Smooth muscle cell (in vitro differentiated cells): ENCODE measurements at regions not wholly inside any gene's neighbourhood (a gene's known extent, or its start where the extent isn't known, plus 50 kb on each side); places are given as distances from the start of the nearest gene placed in this dataset.

ENCODE experiments used
- DNase-seq: peaks from one replicate; lab custom pipeline; 2025; ENCODE audit not compliant: unreplicated experiment; lab: John Stamatoyannopoulos, UW
- H2AFZ ChIP-seq: fragments of 200-600 bp; sonication (generic); 2 replicates; pipeline ENCODE4 v1.6.0; 2016; ENCODE audit warnings: antibody characterized with exemption, low read depth, mild to moderate bottlenecking
- H3F3A ChIP-seq: fragments of 200-600 bp; sonication (generic); 2 replicates; pipeline ENCODE4 v1.6.0; 2017; ENCODE audit warnings: antibody characterized with exemption, low read depth
- H3K27ac ChIP-seq: fragments of 200-600 bp; sonication (generic); 2 replicates; pipeline ENCODE4 v1.5.1; 2016; ENCODE audit warnings: low read depth, mild to moderate bottlenecking
- H3K27me3 ChIP-seq: fragments of 200-600 bp; sonication (generic); 2 replicates; pipeline ENCODE4 v1.6.1; 2016; ENCODE audit warnings: low read depth, mild to moderate bottlenecking
- H3K36me3 ChIP-seq: fragments of 200-600 bp; sonication (generic); 2 replicates; pipeline ENCODE4 v1.5.1; 2016; ENCODE audit warnings: low read depth
- H3K4me1 ChIP-seq: fragments of 200-600 bp; sonication (generic); 2 replicates; pipeline ENCODE4 v1.5.1; 2016; ENCODE audit warnings: low read depth
- H3K4me2 ChIP-seq: fragments of 200-600 bp; sonication (generic); 2 replicates; pipeline ENCODE4 v1.6.0; 2016; ENCODE audit warnings: mild to moderate bottlenecking
- H3K4me3 ChIP-seq: fragments of 200-600 bp; sonication (generic); 2 replicates; pipeline ENCODE4 v1.5.1; 2016; ENCODE audit warnings: mild to moderate bottlenecking
- H3K79me2 ChIP-seq: fragments of 200-600 bp; sonication (generic); 2 replicates; pipeline ENCODE4 v1.6.0; 2016; ENCODE audit warnings: low read depth, mild to moderate bottlenecking
- H3K9ac ChIP-seq: fragments of 200-600 bp; sonication (generic); 2 replicates; pipeline ENCODE4 v1.6.0; 2016; ENCODE audit warnings: low read depth
- H3K9me3 ChIP-seq: fragments of 200-600 bp; sonication (generic); replicated peaks from 2 replicates; pipeline ENCODE4 v1.5.1; 2016; ENCODE audit warnings: low read depth
- H4K20me1 ChIP-seq: fragments of 200-600 bp; sonication (generic); 2 replicates; pipeline ENCODE4 v1.6.0; 2016; ENCODE audit warnings: low read depth
- CTCF ChIP-seq: fragments of 200-600 bp; sonication (generic); IDR thresholded peaks from 2 replicates; pipeline ENCODE4 v1.5.1; 2017; ENCODE audit warnings: borderline replicate concordance, mild to moderate bottlenecking, antibody characterized with exemption; ENCODE audit not compliant: insufficient read depth, poor library complexity, severe bottlenecking
- WGBS: methylation state at CpG from one replicate; pipeline ENCODE4 v1.1.7; 2016; ENCODE audit warnings: low lambda C conversion rate; 5-methylcytosine and 5-hydroxymethylcytosine counted together

- DNase-seq, result no peak
- 77% methylated on average over 8 of the region's 8 CpGs for WGBS
- no peaks in the 10 kb centered on the region for H3K79me2 ChIP-seq
Observed at GRCh38 chr18:10298346-10298745, 156.1 kb upstream of the APCDD1 start.

GRCh38 chr18:10299643-10300042, 154.8 kb upstream of the APCDD1 start:
- no peaks in the 10 kb centered on the region for H3K27me3 ChIP-seq
- no peaks in the 10 kb centered on the region for H3K79me2 ChIP-seq
- peaks cover 5% of the 10 kb centered on the region for H3K4me1 ChIP-seq
- H3K9ac ChIP-seq, result no peak overlapping the region
- TF ChIP-seq CTCF, result no peak
- H3K36me3 ChIP-seq, result no peaks in the 10 kb centered on the region
- H3K27ac ChIP-seq, result no peak overlapping the region
- 89% methylated on average over 6 of the region's 6 CpGs for WGBS
- H3F3A ChIP-seq, result peaks cover 18% of the 10 kb centered on the region
- no peaks in the 10 kb centered on the region for H4K20me1 ChIP-seq
- no peak overlapping the region for H3K4me3 ChIP-seq
- H2AFZ ChIP-seq, result no peak overlapping the region
- DNase-seq, result no peak
- no peak overlapping the region for H3K4me2 ChIP-seq
- H3K9me3 ChIP-seq, result no peaks in the 10 kb centered on the region

More at GRCh38 chr18:10298346-10298745, 156.1 kb upstream of the APCDD1 start:
- TF ChIP-seq CTCF, result no peak
- H3K9ac ChIP-seq, result no peak overlapping the region
- no peak overlapping the region for H3K4me2 ChIP-seq
- no peaks in the 10 kb centered on the region for H3K9me3 ChIP-seq
- no peaks in the 10 kb centered on the region for H4K20me1 ChIP-seq
- H3F3A ChIP-seq, result peaks cover 22% of the 10 kb centered on the region
- no peak overlapping the region for H3K4me3 ChIP-seq
- H3K4me1 ChIP-seq, result peaks cover 14% of the 10 kb centered on the region
- H3K27ac ChIP-seq, result no peak overlapping the region
- no peak overlapping the region for H2AFZ ChIP-seq
- no peaks in the 10 kb centered on the region for H3K36me3 ChIP-seq
- no peaks in the 10 kb centered on the region for H3K27me3 ChIP-seq

- no peaks in the 10 kb centered on the region for H3K9me3 ChIP-seq
- no peaks in the 10 kb centered on the region for H3K27me3 ChIP-seq
- no peak for DNase-seq
- TF ChIP-seq CTCF, result no peak
- 92% methylated on average over 7 of the region's 7 CpGs for WGBS
- no peak overlapping the region for H3K4me2 ChIP-seq
- H2AFZ ChIP-seq, result no peak overlapping the region
- no peaks in the 10 kb centered on the region for H4K20me1 ChIP-seq
- H3K4me3 ChIP-seq, result no peak overlapping the region
- H3K27ac ChIP-seq, result no peak overlapping the region
- peaks cover 5% of the 10 kb centered on the region for H3K4me1 ChIP-seq
- H3F3A ChIP-seq, result peaks cover 7% of the 10 kb centered on the region
- H3K36me3 ChIP-seq, result no peaks in the 10 kb centered on the region
- no peak overlapping the region for H3K9ac ChIP-seq
- H3K79me2 ChIP-seq, result no peaks in the 10 kb centered on the region
Observed at GRCh38 chr18:10300739-10301138, 153.7 kb upstream of the APCDD1 start.

GRCh38 chr18:10301831-10302483, 152.5 kb upstream of the APCDD1 start:
- Histone ChIP-seq H3K4me1 (peaks cover 5% of the 10 kb centered on the region), H3K36me3 (no peaks in the 10 kb centered on the region), H3K9ac (no peak overlapping the region), H3K79me2 (no peaks in the 10 kb centered on the region), H3F3A (no peaks in the 10 kb centered on the region), H4K20me1 (no peaks in the 10 kb centered on the region), H2AFZ (no peak overlapping the region), H3K9me3 (no peaks in the 10 kb centered on the region), H3K4me3 (no peak overlapping the region), H3K4me2 (no peak overlapping the region), H3K27ac (no peak overlapping the region), H3K27me3 (no peaks in the 10 kb centered on the region)
- no peak for TF ChIP-seq CTCF
- DNase-seq, result no peak
- WGBS, result 84% methylated on average over 5 of the region's 5 CpGs
